GM06990 (cell line): ENCODE measurements at regions not wholly inside any gene's neighbourhood (a gene's known extent, or its start where the extent isn't known, plus 50 kb on each side); places are given as distances from the start of the nearest gene placed in this dataset.

Experiments
- DNase-seq: peaks from one replicate; pipeline ENCODE4 v3.0.0-alpha.2; 2011; ENCODE audit not compliant: insufficient read length; ENCODE audit errors: extremely low read depth
- H3K27me3 ChIP-seq: replicated peaks from 2 replicates; pipeline ENCODE4 v1.6.0; 2011; ENCODE audit warnings: low read length; ENCODE audit not compliant: control insufficient read depth, insufficient read depth
- H3K36me3 ChIP-seq: 2 replicates; pipeline ENCODE4 v1.5.1; 2011; ENCODE audit warnings: low read length; ENCODE audit not compliant: control insufficient read depth, insufficient read depth
- H3K4me3 ChIP-seq: replicated peaks from 2 replicates; pipeline ENCODE4 v1.5.1; 2011; ENCODE audit warnings: low read depth, mild to moderate bottlenecking, control low read depth, low read length
- CTCF ChIP-seq: IDR thresholded peaks from 2 replicates; pipeline ENCODE4 v1.5.1; 2011; ENCODE audit warnings: low read length, control low read depth, mild to moderate bottlenecking, inconsistent platforms; ENCODE audit not compliant: insufficient read depth, poor library complexity, severe bottlenecking

GRCh38 chr2:104429639-104430358 lies 424.1 kb upstream of the POU3F3 start:
- no peaks in the 10 kb centered on the region for H3K27me3 ChIP-seq
- H3K36me3 ChIP-seq, result no peaks in the 10 kb centered on the region
- TF ChIP-seq CTCF, result no peak
- H3K4me3 ChIP-seq, result no peak overlapping the region
- DNase-seq, result no peak

GRCh38 chr2:104430359-104430740 lies 423.6 kb upstream of the POU3F3 start:
- DNase-seq, result no peak
- no peaks in the 10 kb centered on the region for H3K36me3 ChIP-seq
- no peaks in the 10 kb centered on the region for H3K27me3 ChIP-seq
- no peak for TF ChIP-seq CTCF
- no peak overlapping the region for H3K4me3 ChIP-seq

GRCh38 chr2:104430852-104431251 lies 423.1 kb upstream of the POU3F3 start:
- no peak for TF ChIP-seq CTCF
- Histone ChIP-seq H3K36me3 (no peaks in the 10 kb centered on the region), H3K4me3 (no peak overlapping the region), H3K27me3 (no peaks in the 10 kb centered on the region)
- no peak for DNase-seq

- no peaks in the 10 kb centered on the region for H3K36me3 ChIP-seq
- H3K27me3 ChIP-seq, result no peaks in the 10 kb centered on the region
- DNase-seq, result no peak
- no peak for TF ChIP-seq CTCF
- no peak overlapping the region for H3K4me3 ChIP-seq
Measured at GRCh38 chr2:104431701-104432121, 422.2 kb upstream of the POU3F3 start.

GRCh38 chr2:104432401-104432800 lies 421.5 kb upstream of the POU3F3 start:
- TF ChIP-seq CTCF, result no peak
- H3K4me3 ChIP-seq, result no peak overlapping the region
- DNase-seq, result no peak

GRCh38 chr2:104432991-104433390 lies 420.9 kb upstream of the POU3F3 start:
- H3K36me3 ChIP-seq, result no peaks in the 10 kb centered on the region
- DNase-seq, result no peak
- H3K27me3 ChIP-seq, result no peaks in the 10 kb centered on the region
- TF ChIP-seq CTCF, result no peak
- H3K4me3 ChIP-seq, result no peak overlapping the region

More at GRCh38 chr2:104432401-104432800, 421.5 kb upstream of the POU3F3 start:
- Histone ChIP-seq H3K36me3 (no peaks in the 10 kb centered on the region), H3K27me3 (no peaks in the 10 kb centered on the region)
